Hepatocyte (in vitro differentiated cells): ENCODE measurements at regions not wholly inside any gene's neighbourhood (a gene's known extent, or its start where the extent isn't known, plus 50 kb on each side); places are given as distances from the start of the nearest gene placed in this dataset.

ENCODE experiments used
- EZH2 ChIP-seq: fragments of 200-600 bp; sonication (generic); IDR thresholded peaks from 2 replicates; pipeline ENCODE4 v1.6.1; 2016; ENCODE audit warnings: antibody characterized with exemption, mild to moderate bottlenecking, borderline replicate concordance
- EZH2phosphoT487 ChIP-seq: fragments of 200-600 bp; sonication (generic); IDR thresholded peaks from one replicate; pipeline ENCODE4 v1.6.1; 2018; ENCODE audit warnings: antibody characterized with exemption, mild to moderate bottlenecking, low read depth, moderate library complexity; ENCODE audit not compliant: unreplicated experiment, severe bottlenecking
- TF ChIP-seq, protein P1 (sequence below): fragments of 200-600 bp; sonication (generic); IDR thresholded peaks from 2 replicates; pipeline ENCODE4 v1.5.1; 2016; ENCODE audit warnings: antibody characterized with exemption, mild to moderate bottlenecking; ENCODE audit not compliant: poor library complexity

DNA sequence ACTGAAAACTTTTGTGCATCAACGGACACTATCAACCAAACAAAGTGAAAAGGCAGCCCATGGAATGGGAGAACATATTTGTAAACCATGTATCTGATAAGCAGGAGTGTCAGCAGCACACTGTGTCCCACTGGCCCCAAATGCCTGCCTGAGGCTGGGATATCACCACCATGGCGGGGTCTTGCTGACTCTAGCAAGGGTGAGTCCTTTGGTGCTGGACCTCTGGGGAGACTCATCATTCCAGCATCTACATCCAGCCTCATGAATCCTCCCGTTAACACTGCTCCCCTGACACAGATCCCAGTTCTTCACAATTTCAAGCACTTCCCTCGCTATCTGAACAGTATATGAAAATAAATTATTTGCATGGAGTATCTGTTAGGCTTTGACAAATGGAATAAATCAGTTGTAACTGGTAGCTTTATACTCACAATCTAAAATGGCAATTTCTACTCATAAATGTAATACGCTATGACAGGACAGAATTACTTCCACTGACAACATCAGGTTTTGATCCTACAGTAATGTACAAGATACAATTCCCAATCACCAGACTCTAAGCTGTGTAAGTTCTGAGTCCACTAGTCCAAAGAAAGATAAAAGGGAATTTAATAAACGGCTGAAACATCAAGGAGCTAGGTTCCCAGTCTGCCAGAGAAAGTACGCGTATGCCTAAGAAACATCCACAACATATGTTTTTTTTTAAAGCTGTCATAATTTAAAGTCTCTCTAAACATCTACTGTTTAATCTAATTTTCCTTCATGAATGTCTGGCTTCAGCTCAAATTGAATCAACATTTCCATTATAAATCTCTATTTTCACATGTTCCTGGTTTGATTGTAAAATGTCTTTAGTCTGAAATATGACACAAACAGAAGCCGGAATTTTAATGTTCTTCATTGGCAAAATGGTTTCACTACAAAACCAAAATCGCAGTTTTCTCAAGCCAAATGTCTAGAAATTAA lies 95.1 kb downstream of the SIPA1L2 start:
- TF ChIP-seq, protein P1, sequence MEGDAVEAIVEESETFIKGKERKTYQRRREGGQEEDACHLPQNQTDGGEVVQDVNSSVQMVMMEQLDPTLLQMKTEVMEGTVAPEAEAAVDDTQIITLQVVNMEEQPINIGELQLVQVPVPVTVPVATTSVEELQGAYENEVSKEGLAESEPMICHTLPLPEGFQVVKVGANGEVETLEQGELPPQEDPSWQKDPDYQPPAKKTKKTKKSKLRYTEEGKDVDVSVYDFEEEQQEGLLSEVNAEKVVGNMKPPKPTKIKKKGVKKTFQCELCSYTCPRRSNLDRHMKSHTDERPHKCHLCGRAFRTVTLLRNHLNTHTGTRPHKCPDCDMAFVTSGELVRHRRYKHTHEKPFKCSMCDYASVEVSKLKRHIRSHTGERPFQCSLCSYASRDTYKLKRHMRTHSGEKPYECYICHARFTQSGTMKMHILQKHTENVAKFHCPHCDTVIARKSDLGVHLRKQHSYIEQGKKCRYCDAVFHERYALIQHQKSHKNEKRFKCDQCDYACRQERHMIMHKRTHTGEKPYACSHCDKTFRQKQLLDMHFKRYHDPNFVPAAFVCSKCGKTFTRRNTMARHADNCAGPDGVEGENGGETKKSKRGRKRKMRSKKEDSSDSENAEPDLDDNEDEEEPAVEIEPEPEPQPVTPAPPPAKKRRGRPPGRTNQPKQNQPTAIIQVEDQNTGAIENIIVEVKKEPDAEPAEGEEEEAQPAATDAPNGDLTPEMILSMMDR = no peak
- TF ChIP-seq EZH2phosphoT487 (no peak), EZH2 (no peak)
